A673 (cell line): ENCODE measurements at regions not wholly inside any gene's neighbourhood (a gene's known extent, or its start where the extent isn't known, plus 50 kb on each side); places are given as distances from the start of the nearest gene placed in this dataset.

Experiments used
- CTCF ChIP-seq: fragments of 300-800, 200-600 bp; sonication (generic); conservative IDR thresholded peaks from 2 replicates; pipeline ENCODE4 v1.5.1; 2017; ENCODE audit warnings: low read depth, mild to moderate bottlenecking, antibody characterized with exemption, low read length, moderate library complexity, mixed read lengths
- EZH2 ChIP-seq: fragments of 200-600 bp; sonication (generic); IDR thresholded peaks from 2 replicates; pipeline ENCODE4 v1.6.1; 2017; ENCODE audit warnings: borderline replicate concordance, low read depth, mild to moderate bottlenecking, mixed read lengths, antibody characterized with exemption, low read length; ENCODE audit not compliant: poor library complexity, severe bottlenecking

- TF ChIP-seq CTCF: no peak
- no peak for TF ChIP-seq EZH2
These were observed 480.4 kb upstream of the TRIB2 start for GRCh38 chr2:12236136-12236844.
